Right atrium auricular region (tissue), 2 donors: ENCODE measurements at regions not wholly inside any gene's neighbourhood (a gene's known extent, or its start where the extent isn't known, plus 50 kb on each side); places are given as distances from the start of the nearest gene placed in this dataset.

Experiments
- DNase-seq: peaks from one replicate; pipeline ENCODE4 v3.0.0-alpha.2; 2019; ENCODE audit warnings: low spot score
- H3K27ac ChIP-seq, 2 donors: fragments of 200-600 bp; sonication (generic); 1 replicate in 1 of 2; 2 replicates in 1 of 2; pipeline ENCODE4 v1.5.1; 2016 to 2019
- H3K27me3 ChIP-seq, 2 donors: fragments of 200-600 bp; sonication (generic); one replicate each; pipeline versions ENCODE4 v1.5.1 to v1.6.0; 2017 to 2019
- H3K36me3 ChIP-seq: fragments of 200-600 bp; sonication (generic); one replicate; pipeline ENCODE4 v1.5.1; 2016
- H3K4me1 ChIP-seq, 2 donors: fragments of 200-600 bp; sonication (generic); one replicate each; pipeline versions ENCODE4 v1.5.1 to v1.6.0; 2017 to 2019
- H3K4me3 ChIP-seq, 2 donors: fragments of 200-600 bp; sonication (generic); 1 replicate in 1 of 2; 2 replicates in 1 of 2; pipeline ENCODE4 v1.5.1; 2017 to 2019; ENCODE audit warnings: mild to moderate bottlenecking in 1 of 2, moderate library complexity in 1 of 2
- H3K9me3 ChIP-seq, 2 donors: fragments of 200-600 bp; sonication (generic); one replicate each; pipeline ENCODE4 v1.5.1; 2019
- CTCF ChIP-seq, 2 donors: fragments of 200-600 bp; sonication (generic); IDR thresholded peaks; one replicate each; pipeline ENCODE4 v1.5.1; 2019; ENCODE audit warnings: antibody characterized with exemption in 2 of 2

GRCh38 chr4:27318740-27319139, 458.1 kb downstream of the STIM2 start:
- peak in 1 of 2 donors; percentile 36 for TF ChIP-seq CTCF (IDR thresholded peaks at IDR 0.05)
- H3K27me3 ChIP-seq, result no peaks in the 10 kb centered on the region
- H3K4me1 ChIP-seq, result no peaks in the 10 kb centered on the region
- H3K36me3 ChIP-seq, result no peaks in the 10 kb centered on the region
- H3K9me3 ChIP-seq, result no peaks in the 10 kb centered on the region
- H3K4me3 ChIP-seq, result no peak overlapping the region
- DNase-seq, result no peak
- H3K27ac ChIP-seq, result no peak overlapping the region

- Histone ChIP-seq H3K27ac (no peak overlapping the region), H3K27me3 (no peaks in the 10 kb centered on the region), H3K36me3 (no peaks in the 10 kb centered on the region), H3K9me3 (no peaks in the 10 kb centered on the region), H3K4me3 (no peak overlapping the region), H3K4me1 (no peaks in the 10 kb centered on the region)
- no peak for DNase-seq
- no peak for TF ChIP-seq CTCF (IDR thresholded peaks at IDR 0.05)
These were observed 466.4 kb downstream of the STIM2 start for GRCh38 chr4:27326991-27327390.

- no peaks in the 10 kb centered on the region for H3K4me1 ChIP-seq
- H3K27ac ChIP-seq, result no peak overlapping the region
- no peaks in the 10 kb centered on the region for H3K9me3 ChIP-seq
- H3K36me3 ChIP-seq, result no peaks in the 10 kb centered on the region
- no peak overlapping the region for H3K4me3 ChIP-seq
- no peak for DNase-seq
- no peak for TF ChIP-seq CTCF (IDR thresholded peaks at IDR 0.05)
- H3K27me3 ChIP-seq, result no peaks in the 10 kb centered on the region
These were observed 467.0 kb downstream of the STIM2 start for GRCh38 chr4:27327421-27328181.

GRCh38 chr4:27338530-27338929, 477.9 kb downstream of the STIM2 start:
- no peak overlapping the region for H3K27ac ChIP-seq
- TF ChIP-seq CTCF (IDR thresholded peaks at IDR 0.05), result no peak
- no peaks in the 10 kb centered on the region for H3K27me3 ChIP-seq
- no peaks in the 10 kb centered on the region for H3K36me3 ChIP-seq
- no peak overlapping the region for H3K4me3 ChIP-seq
- H3K4me1 ChIP-seq, result no peaks in the 10 kb centered on the region
- DNase-seq, result no peak
- no peaks in the 10 kb centered on the region for H3K9me3 ChIP-seq

GRCh38 chr4:27343411-27343810, 482.8 kb downstream of the STIM2 start:
- Histone ChIP-seq H3K36me3 (no peaks in the 10 kb centered on the region), H3K4me3 (no peak overlapping the region), H3K4me1 (no peaks in the 10 kb centered on the region), H3K27ac (no peak overlapping the region), H3K9me3 (no peaks in the 10 kb centered on the region), H3K27me3 (no peaks in the 10 kb centered on the region)
- DNase-seq, result no peak
- no peak for TF ChIP-seq CTCF (IDR thresholded peaks at IDR 0.05)

GRCh38 chr4:27350161-27350560, 489.5 kb downstream of the STIM2 start:
- Histone ChIP-seq H3K9me3 (peaks cover 0 to 6% of the 10 kb centered on the region in 2 donors), H3K27me3 (no peaks in the 10 kb centered on the region), H3K4me3 (no peak overlapping the region), H3K27ac (no peak overlapping the region), H3K4me1 (no peaks in the 10 kb centered on the region), H3K36me3 (no peaks in the 10 kb centered on the region)
- no peak for DNase-seq
- no peak for TF ChIP-seq CTCF (IDR thresholded peaks at IDR 0.05)
